ENCODE measurements at regions not wholly inside any gene's neighbourhood (a gene's known extent, or its start where the extent isn't known, plus 50 kb on each side); places are given as distances from the start of the nearest gene placed in this dataset.

DNA sequence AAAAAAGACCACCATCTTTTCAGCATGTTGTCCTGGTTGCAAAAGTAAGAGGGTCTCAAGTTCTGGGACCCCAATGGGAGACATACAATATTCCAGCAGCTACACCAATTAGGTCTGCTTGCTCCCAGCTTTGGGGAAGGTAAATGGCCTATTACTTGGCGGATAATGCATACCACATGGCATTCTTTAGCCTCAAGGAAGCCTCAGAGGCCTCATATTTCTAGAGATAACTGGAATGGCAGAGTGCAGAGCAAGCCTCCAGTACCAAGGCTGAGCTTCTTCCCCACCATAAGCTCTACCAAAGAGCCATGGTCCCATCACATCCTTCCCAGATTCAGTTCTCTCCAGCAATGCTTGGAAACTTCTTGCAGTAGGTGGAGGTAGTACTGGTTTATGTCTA, 493.8 kb downstream of the SHQ1 start:
- intact Hi-C loops (cut with DNase I) = no loop called here
- DNase-seq (ENCODE audit: extremely low spot score in 2 of 2) = no peak
- Histone ChIP-seq H3K36me3 (no peaks in the 10 kb centered on the region), H3K4me3 (no peak overlapping the region), H3K27me3 (no peaks in the 10 kb centered on the region), H3K27ac (no peak overlapping the region), H3K4me1 (no peaks in the 10 kb centered on the region), H3K9me3 (no peaks in the 10 kb centered on the region)
- TF ChIP-seq POLR2A (IDR thresholded peaks at IDR 0.05) (no peak), POLR2AphosphoS5 (IDR thresholded peaks at IDR 0.05; ENCODE audit: insufficient read depth in 1 of 2, low read depth in 1 of 2) (no peak)
- TF ChIP-seq, protein P1, sequence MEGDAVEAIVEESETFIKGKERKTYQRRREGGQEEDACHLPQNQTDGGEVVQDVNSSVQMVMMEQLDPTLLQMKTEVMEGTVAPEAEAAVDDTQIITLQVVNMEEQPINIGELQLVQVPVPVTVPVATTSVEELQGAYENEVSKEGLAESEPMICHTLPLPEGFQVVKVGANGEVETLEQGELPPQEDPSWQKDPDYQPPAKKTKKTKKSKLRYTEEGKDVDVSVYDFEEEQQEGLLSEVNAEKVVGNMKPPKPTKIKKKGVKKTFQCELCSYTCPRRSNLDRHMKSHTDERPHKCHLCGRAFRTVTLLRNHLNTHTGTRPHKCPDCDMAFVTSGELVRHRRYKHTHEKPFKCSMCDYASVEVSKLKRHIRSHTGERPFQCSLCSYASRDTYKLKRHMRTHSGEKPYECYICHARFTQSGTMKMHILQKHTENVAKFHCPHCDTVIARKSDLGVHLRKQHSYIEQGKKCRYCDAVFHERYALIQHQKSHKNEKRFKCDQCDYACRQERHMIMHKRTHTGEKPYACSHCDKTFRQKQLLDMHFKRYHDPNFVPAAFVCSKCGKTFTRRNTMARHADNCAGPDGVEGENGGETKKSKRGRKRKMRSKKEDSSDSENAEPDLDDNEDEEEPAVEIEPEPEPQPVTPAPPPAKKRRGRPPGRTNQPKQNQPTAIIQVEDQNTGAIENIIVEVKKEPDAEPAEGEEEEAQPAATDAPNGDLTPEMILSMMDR (IDR thresholded peaks at IDR 0.05) = no peak

DNA sequence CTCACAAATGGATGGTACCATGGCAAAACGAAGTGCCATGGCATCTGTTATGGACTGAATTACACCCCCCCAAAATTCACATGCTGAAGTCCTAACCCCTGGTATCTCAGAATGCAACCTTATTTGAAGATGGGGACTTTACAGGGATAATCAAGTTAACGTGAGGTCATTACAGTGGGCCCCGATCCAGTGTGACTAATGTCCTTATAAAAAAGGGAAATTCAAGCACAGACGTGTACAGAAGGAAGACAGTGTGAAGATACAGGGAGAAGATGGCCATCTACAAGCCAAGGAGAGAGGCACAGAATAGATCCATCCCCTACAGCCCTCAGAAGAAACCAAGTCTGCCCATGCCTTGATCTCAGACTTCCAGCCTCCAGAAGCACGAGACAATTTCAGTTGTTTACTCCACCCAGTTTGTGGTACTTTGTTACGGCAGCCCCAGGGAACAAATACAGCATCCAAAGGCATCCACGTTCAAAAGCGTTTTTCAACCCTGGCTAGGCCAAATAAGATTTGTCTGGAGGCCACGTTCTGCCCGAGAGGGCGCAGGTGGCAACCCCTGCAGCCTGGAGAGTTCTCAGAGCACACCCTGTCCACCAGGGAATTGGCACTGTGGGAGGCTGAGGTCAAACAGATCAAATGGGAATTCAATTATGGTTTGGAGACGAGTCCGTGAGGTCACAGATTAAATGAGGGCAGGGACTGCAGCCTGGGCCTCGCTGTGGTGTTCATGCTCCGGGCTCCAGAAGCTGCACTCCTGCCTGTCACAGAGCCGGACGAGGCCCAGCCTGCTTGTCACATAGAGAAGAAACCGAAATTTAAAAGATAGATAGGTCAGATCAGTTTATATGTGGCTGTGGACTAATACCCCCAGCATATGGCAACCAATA, 494.8 kb downstream of the SHQ1 start:
- H3K36me3 ChIP-seq = no peaks in the 10 kb centered on the region
- intact Hi-C loops (cut with DNase I) = no loop called here

DNA sequence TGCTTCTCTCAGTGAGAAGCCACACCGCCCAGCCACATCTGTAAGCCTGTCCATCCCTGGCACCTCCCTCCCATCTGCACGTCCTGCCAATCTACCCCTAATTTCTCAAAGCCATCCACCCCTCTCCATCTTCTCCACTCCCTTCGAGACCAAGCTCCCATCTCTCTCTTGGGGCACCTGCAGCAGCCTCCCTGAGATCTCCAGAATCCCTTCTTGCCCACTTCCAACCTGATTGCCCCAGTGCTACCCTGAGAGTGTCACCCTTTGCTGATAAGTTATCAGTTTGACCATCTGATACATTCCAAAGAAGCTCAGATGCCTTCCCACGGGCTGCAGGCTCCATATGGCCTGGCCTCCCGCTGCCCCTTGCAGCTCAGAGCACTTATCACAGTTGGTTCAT, 496.1 kb downstream of the SHQ1 start:
- H3K4me1 ChIP-seq = peaks cover 12% of the 10 kb centered on the region
- H3K9me3 ChIP-seq = no peaks in the 10 kb centered on the region
- intact Hi-C loops (cut with DNase I) = no loop called here
- TF ChIP-seq, protein P1 (IDR thresholded peaks at IDR 0.05) = no peak
- TF ChIP-seq POLR2AphosphoS5 (IDR thresholded peaks at IDR 0.05; ENCODE audit: insufficient read depth in 1 of 2, low read depth in 1 of 2) = no peak
- no peak for TF ChIP-seq POLR2A (IDR thresholded peaks at IDR 0.05)
- DNase-seq (ENCODE audit: extremely low spot score in 2 of 2) = no peak
- H3K36me3 ChIP-seq = no peaks in the 10 kb centered on the region
- no peaks in the 10 kb centered on the region for H3K27me3 ChIP-seq
- H3K27ac ChIP-seq = no peak overlapping the region
- H3K4me3 ChIP-seq = no peak overlapping the region

More for the DNA sequence above, 494.8 kb downstream of the SHQ1 start:
- Histone ChIP-seq H3K4me1 (no peaks in the 10 kb centered on the region), H3K27ac (no peak overlapping the region), H3K27me3 (no peaks in the 10 kb centered on the region), H3K9me3 (no peaks in the 10 kb centered on the region), H3K4me3 (no peak overlapping the region)
- TF ChIP-seq, protein P1 (IDR thresholded peaks at IDR 0.05) = no peak
- TF ChIP-seq POLR2A (IDR thresholded peaks at IDR 0.05) (no peak), POLR2AphosphoS5 (IDR thresholded peaks at IDR 0.05; ENCODE audit: insufficient read depth in 1 of 2, low read depth in 1 of 2) (no peak)
- DNase-seq (ENCODE audit: extremely low spot score in 2 of 2) = no peak

DNA sequence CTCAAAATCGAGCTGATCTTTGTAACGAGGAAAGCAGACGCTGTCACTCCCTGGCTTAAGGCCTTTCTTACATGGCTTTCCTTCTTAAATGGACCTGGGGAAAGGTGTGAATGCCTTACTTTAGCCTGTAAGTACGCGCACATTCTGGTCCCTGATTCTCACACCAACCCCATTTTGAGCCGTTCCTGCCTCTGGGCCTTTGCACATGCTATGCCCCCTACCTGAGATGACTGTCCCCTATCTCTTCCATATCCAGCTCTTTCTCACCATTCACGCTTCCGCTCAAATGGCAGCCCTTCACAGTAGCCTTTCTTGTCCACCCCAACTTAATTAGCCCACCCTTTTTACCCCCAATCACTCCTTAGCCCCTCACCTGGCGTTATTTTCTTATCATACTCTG, 496.7 kb downstream of the SHQ1 start:
- Histone ChIP-seq H3K4me3 (no peak overlapping the region), H3K4me1 (peaks cover 18% of the 10 kb centered on the region), H3K27ac (no peak overlapping the region), H3K27me3 (no peaks in the 10 kb centered on the region), H3K36me3 (no peaks in the 10 kb centered on the region), H3K9me3 (no peaks in the 10 kb centered on the region)
- intact Hi-C loops (cut with DNase I) = no loop called here
- TF ChIP-seq POLR2AphosphoS5 (IDR thresholded peaks at IDR 0.05; ENCODE audit: insufficient read depth in 1 of 2, low read depth in 1 of 2) (no peak), POLR2A (IDR thresholded peaks at IDR 0.05) (no peak)
- TF ChIP-seq, protein P1 (IDR thresholded peaks at IDR 0.05) = no peak
- no peak for DNase-seq (ENCODE audit: extremely low spot score in 2 of 2)

Measured in vagina (tissue), 2 donors.